Kidney (tissue), 13 donors: ENCODE measurements at regions not wholly inside any gene's neighbourhood (a gene's known extent, or its start where the extent isn't known, plus 50 kb on each side); places are given as distances from the start of the nearest gene placed in this dataset.
A peak's percentile ranks its signal among the peaks of the same experiment; 100 is the strongest.
"Not testable (repeated sequence)": the region's sequence is repeated elsewhere in the genome, so short reads cannot be mapped to it uniquely, and the experiment has no call there.

Experiments
- DNase-seq, 5 donors: peaks; one replicate each; pipeline ENCODE4 v3.0.0-alpha.2; 2013 to 2020
- FAIRE-seq: peaks from 2 replicates; lab custom pipeline; 2012; peaks lifted over from hg19 to GRCh38; lab: Jason Lieb, UNC
- H3K27ac ChIP-seq, 2 donors: one replicate each; pipeline ENCODE4 v1.7.0; 2013; ENCODE audit warnings: low read depth in 2 of 2, low read length in 2 of 2, inconsistent platforms in 1 of 2
- H3K27me3 ChIP-seq: one replicate; pipeline ENCODE4 v1.7.1; 2013; ENCODE audit warnings: low read length, inconsistent platforms; ENCODE audit not compliant: control insufficient read depth, insufficient read depth
- H3K36me3 ChIP-seq, 3 donors: one replicate each; pipeline versions ENCODE4 v1.7.0 to v1.7.1; 2013; ENCODE audit warnings: low read length in 3 of 3, control low read depth in 1 of 3, inconsistent platforms in 1 of 3; ENCODE audit not compliant: insufficient read depth in 3 of 3, control insufficient read depth in 2 of 3
- H3K4me1 ChIP-seq, 3 donors: one replicate each; pipeline versions ENCODE4 v1.7.0 to v1.7.1; 2013; ENCODE audit warnings: low read length in 3 of 3, inconsistent platforms in 1 of 3, low read depth in 1 of 3; ENCODE audit not compliant: control insufficient read depth in 2 of 3, insufficient read depth in 2 of 3
- H3K4me3 ChIP-seq, 3 donors: one replicate each; pipeline versions ENCODE4 v1.7.0 to v1.8.1; 2013; ENCODE audit warnings: low read length in 3 of 3, control low read depth in 1 of 3, inconsistent platforms in 1 of 3
- H3K9ac ChIP-seq, 3 donors: one replicate each; pipeline versions ENCODE4 v1.7.0 to v1.7.1; 2013; ENCODE audit warnings: low read length in 3 of 3, control low read depth in 1 of 3, inconsistent platforms in 1 of 3
- H3K9me3 ChIP-seq, 3 donors: one replicate each; pipeline versions ENCODE4 v1.7.0 to v1.7.1; 2013; ENCODE audit warnings: low read length in 3 of 3, control low read depth in 1 of 3, inconsistent platforms in 1 of 3; ENCODE audit not compliant: control insufficient read depth in 2 of 3, insufficient read depth in 1 of 3
- intact Hi-C: fragments of 100-400 bp; cut with DNase I; formaldehyde crosslinking; loops from one replicate; pipeline ENCODE4 v1.11.1; 2022
- TF ChIP-seq, protein P1 (sequence below): IDR thresholded peaks from 3 replicates; pipeline ENCODE4 v1.5.1; 2012; ENCODE audit warnings: mild to moderate bottlenecking, moderate library complexity, borderline replicate concordance; ENCODE audit not compliant: insufficient read depth; ENCODE audit errors: extremely low read depth
- donor health status: control.
- donor health status: control.
- donor health status: control.
- donor health status: control.
- donor health status: control.
- donor health status: DM: yes; HTN: yes; CAD: no.
- donor health status: Normal renal cell carcinoma (clear cell type).

DNA sequence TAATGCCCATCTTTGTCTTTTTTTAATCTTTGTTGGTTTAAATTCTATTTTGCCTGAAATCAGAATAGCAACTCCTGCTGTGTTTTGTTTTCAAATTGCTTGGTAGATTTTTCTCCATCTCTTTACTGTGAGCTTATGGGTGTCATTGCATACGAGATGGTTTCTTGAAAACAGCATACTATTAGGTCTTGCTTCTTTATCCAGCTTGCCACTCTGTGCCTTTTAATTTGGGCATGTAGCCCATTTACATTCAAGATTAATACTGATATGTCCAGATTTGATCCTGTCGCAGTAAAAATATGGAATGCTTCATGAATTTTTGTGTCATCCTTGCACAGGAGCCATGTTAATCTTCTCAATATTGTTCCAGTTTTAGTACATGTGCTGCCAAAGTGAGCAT, 316.6 kb downstream of the CGGBP1 start:
- Histone ChIP-seq H3K36me3 (no peaks in the 10 kb centered on the region), H3K27me3 (no peaks in the 10 kb centered on the region), H3K9ac (no peak overlapping the region), H3K9me3 (peaks cover 0 to 10% (median 0%) of the 10 kb centered on the region in 3 donors), H3K27ac (no peak overlapping the region), H3K4me3 (no peak overlapping the region), H3K4me1 (no peaks in the 10 kb centered on the region)
- DNase-seq (no peak), FAIRE-seq (no peak)
- intact Hi-C loops = no loop called here
- TF ChIP-seq, protein P1, sequence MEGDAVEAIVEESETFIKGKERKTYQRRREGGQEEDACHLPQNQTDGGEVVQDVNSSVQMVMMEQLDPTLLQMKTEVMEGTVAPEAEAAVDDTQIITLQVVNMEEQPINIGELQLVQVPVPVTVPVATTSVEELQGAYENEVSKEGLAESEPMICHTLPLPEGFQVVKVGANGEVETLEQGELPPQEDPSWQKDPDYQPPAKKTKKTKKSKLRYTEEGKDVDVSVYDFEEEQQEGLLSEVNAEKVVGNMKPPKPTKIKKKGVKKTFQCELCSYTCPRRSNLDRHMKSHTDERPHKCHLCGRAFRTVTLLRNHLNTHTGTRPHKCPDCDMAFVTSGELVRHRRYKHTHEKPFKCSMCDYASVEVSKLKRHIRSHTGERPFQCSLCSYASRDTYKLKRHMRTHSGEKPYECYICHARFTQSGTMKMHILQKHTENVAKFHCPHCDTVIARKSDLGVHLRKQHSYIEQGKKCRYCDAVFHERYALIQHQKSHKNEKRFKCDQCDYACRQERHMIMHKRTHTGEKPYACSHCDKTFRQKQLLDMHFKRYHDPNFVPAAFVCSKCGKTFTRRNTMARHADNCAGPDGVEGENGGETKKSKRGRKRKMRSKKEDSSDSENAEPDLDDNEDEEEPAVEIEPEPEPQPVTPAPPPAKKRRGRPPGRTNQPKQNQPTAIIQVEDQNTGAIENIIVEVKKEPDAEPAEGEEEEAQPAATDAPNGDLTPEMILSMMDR = no peak

DNA sequence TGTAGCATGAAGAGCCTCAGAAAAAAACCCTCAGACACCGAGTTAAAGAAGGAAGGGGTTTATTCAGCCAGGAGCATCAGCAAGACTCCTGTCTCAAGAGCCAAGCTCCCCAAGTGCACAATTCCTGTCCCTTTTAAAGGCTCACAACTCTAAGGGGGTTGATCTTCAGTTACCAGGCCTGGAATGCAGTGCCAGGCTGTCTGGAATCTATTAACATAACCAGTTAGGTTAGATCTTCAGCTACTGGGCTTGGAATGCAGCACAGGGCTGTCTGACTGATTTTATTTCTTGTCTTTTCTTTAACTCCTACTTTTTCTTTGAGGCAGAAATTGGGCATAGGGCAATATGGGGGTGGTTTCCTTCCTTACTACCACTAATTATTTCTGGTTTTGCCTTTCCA, 317.9 kb downstream of the CGGBP1 start:
- DNase-seq, H3K4me1 ChIP-seq, H3K27ac ChIP-seq, H3K9ac ChIP-seq, H3K27me3 ChIP-seq, H3K4me3 ChIP-seq, H3K9me3 ChIP-seq, H3K36me3 ChIP-seq, FAIRE-seq, intact Hi-C loops: not testable (repeated sequence)

DNA sequence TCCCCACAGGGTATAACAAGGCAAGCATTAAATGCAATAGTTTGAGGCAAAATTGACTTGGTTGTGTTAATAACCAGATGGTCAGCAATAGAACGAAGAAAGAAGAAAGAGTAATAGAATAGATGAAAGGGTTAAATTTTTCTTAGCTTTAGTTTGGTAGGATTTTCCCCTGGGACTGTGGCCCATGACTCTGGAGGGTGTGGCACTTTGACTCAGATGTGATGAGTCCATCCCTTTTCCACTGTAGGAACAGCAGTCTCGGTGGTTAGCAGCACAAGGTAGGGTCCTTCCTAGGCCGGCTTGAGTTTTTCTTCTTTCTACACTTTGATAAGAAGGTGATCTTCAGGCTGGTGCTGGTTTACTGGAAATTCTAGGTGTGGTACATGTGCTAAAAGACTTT, 321.0 kb downstream of the CGGBP1 start:
- DNase-seq, H3K36me3 ChIP-seq, intact Hi-C loops, FAIRE-seq, H3K9me3 ChIP-seq, H3K9ac ChIP-seq, H3K4me3 ChIP-seq, H3K4me1 ChIP-seq, H3K27me3 ChIP-seq, H3K27ac ChIP-seq: not testable (repeated sequence)

DNA sequence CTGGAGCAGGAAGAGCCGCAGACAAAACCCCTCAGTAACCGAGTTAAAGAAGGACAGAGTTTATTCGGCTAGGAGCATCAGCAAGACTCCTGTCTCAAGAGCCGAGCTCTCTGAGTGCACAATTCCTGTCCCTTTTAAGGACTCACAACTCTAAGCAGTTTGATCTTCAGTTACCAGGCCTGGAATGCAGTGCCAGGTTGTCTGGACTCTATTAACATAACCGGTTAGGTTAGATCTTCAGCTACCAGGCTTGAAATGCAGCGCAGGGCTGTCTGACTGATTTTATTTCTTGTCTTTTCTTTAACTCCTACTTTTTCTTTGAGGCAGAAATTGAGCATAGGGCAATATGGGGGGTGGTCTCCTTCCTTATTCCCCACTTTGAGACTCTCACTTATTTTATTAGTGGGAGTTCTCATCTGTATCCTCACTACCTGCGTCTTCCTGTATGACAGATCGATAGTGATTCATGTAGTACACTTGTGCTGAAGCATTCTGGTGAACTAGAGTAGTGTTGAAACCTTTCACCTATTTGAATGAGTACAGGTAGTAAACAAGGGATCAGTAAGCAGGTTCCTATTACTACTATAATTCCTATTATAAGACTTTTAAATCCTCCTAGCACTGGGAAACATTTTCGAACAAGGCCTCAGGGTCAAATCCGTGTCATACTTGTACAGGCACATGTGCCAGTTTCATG, 325.0 kb downstream of the CGGBP1 start:
- Histone ChIP-seq H3K27ac (peak overlapping the region; percentile 77 to 81), H3K9ac (no peak overlapping the region), H3K4me1 (no peaks in the 10 kb centered on the region), H3K9me3 (no peaks in the 10 kb centered on the region), H3K4me3 (no peak overlapping the region), H3K27me3 (no peaks in the 10 kb centered on the region), H3K36me3 (no peaks in the 10 kb centered on the region)
- DNase-seq = peak in 4 of 5 donors; percentile 42 to 80 (median 62)
- TF ChIP-seq, protein P1 = no peak
- intact Hi-C loops = no loop called here
- peak; percentile 15 for FAIRE-seq
